ENCODE measurements at regions not wholly inside any gene's neighbourhood (a gene's known extent, or its start where the extent isn't known, plus 50 kb on each side); places are given as distances from the start of the nearest gene placed in this dataset.

DNA sequence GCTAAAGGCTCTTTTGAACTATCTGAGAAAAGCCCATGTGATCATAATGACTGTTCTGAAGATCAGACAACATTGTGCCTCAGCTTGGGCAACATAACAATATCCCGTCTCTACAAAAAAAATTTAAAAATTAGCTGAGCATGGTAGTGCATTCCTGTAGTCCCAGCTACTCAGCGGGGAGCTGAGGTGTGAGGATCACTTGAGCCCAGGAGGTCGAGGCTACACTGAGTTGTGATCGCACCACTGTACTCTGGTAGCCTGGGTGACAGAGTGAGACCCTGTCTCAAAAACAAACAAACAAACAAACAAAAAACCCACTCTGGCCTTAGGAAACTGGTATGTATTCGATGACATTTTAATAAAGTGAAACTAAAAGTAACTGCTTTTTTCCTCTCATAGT, 1526.8 kb upstream of the TENM4 start:
- H3K9me3 ChIP-seq (ENCODE audit: control insufficient read depth in 1 of 2, insufficient read depth in 1 of 2, low read length in 2 of 2), result peaks cover 0 to 6% of the 10 kb centered on the region in 2 experiments
- Mint-ChIP-seq H3K9me3 (peaks cover 10% of the 10 kb centered on the region), H3K27ac (no peak overlapping the region), H3K4me3 (no peak overlapping the region), H3K4me1 (ENCODE audit: low read depth) (no peaks in the 10 kb centered on the region), H3K36me3 (ENCODE audit: low read depth) (no peaks in the 10 kb centered on the region), H3K27me3 (no peaks in the 10 kb centered on the region)
- no peak overlapping the region for H3K27ac ChIP-seq (ENCODE audit: low read depth in 1 of 2, low read length in 2 of 2)
- no peaks in the 10 kb centered on the region for H3K27me3 ChIP-seq (ENCODE audit: control insufficient read depth in 1 of 2, insufficient read depth in 2 of 2, low read length in 2 of 2)
- no peak for ATAC-seq (ENCODE audit: poor library complexity)
- H3K36me3 ChIP-seq (ENCODE audit: insufficient read depth, low read length), result no peaks in the 10 kb centered on the region
- H3K4me1 ChIP-seq (ENCODE audit: insufficient read depth, low read length), result no peaks in the 10 kb centered on the region
- DNase-seq, result no peak
- ChIA-PET POLR2A (no interaction called here), CTCF (no interaction called here)
- H3K4me3 ChIP-seq (ENCODE audit: low read length), result no peak overlapping the region
- TF ChIP-seq, protein P1, sequence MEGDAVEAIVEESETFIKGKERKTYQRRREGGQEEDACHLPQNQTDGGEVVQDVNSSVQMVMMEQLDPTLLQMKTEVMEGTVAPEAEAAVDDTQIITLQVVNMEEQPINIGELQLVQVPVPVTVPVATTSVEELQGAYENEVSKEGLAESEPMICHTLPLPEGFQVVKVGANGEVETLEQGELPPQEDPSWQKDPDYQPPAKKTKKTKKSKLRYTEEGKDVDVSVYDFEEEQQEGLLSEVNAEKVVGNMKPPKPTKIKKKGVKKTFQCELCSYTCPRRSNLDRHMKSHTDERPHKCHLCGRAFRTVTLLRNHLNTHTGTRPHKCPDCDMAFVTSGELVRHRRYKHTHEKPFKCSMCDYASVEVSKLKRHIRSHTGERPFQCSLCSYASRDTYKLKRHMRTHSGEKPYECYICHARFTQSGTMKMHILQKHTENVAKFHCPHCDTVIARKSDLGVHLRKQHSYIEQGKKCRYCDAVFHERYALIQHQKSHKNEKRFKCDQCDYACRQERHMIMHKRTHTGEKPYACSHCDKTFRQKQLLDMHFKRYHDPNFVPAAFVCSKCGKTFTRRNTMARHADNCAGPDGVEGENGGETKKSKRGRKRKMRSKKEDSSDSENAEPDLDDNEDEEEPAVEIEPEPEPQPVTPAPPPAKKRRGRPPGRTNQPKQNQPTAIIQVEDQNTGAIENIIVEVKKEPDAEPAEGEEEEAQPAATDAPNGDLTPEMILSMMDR (IDR thresholded peaks at IDR 0.05), result no peak
- intact Hi-C loops (cut with DNase I, micrococcal nuclease), result no loop called here

DNA sequence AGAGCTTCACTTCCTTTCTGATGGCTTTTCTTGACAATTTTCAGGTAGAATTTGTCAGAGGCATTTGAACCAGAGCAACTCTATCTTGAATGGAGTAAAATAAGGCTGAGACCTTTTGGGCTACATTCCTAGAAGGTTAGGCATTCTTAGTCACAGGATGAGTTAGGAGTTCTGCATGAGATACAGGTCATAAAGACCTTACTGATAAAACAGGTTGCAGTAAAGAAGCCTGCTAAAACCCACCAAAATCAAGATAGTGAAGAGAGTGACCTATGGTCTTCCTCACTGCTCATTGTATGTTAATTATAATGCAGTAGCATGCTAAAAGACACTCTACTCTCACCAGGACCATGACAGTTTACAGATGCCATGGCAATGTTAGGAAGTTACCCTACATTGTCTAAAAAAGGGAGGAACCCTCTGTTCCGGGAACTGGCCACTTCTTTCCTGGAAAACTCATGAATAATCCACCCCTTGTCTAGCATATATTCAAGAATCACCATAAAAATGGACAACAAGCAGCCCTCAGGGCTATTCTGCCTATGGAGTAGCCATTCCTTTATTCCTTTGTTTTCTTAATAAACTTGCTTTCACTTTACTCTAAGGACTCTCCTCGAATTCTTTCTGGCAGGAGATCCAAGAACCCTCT, 1519.7 kb upstream of the TENM4 start:
- Histone ChIP-seq H3K27ac (ENCODE audit: low read depth in 1 of 2, low read length in 2 of 2) (no peak overlapping the region), H3K36me3 (ENCODE audit: insufficient read depth, low read length) (no peaks in the 10 kb centered on the region), H3K27me3 (ENCODE audit: control insufficient read depth in 1 of 2, insufficient read depth in 2 of 2, low read length in 2 of 2) (no peaks in the 10 kb centered on the region), H3K4me3 (ENCODE audit: low read length) (no peak overlapping the region), H3K9me3 (ENCODE audit: control insufficient read depth in 1 of 2, insufficient read depth in 1 of 2, low read length in 2 of 2) (peaks cover 4 to 11% of the 10 kb centered on the region in 2 experiments), H3K4me1 (ENCODE audit: insufficient read depth, low read length) (no peaks in the 10 kb centered on the region)
- Mint-ChIP-seq H3K4me3 (no peak overlapping the region), H3K27me3 (no peaks in the 10 kb centered on the region), H3K4me1 (ENCODE audit: low read depth) (no peaks in the 10 kb centered on the region), H3K27ac (no peak overlapping the region), H3K9me3 (peaks cover 13% of the 10 kb centered on the region), H3K36me3 (ENCODE audit: low read depth) (no peaks in the 10 kb centered on the region)
- ChIA-PET POLR2A (no interaction called here), CTCF (no interaction called here)
- ATAC-seq (ENCODE audit: poor library complexity) (no peak), DNase-seq (no peak)
- TF ChIP-seq, protein P1 (IDR thresholded peaks at IDR 0.05), result no peak
- intact Hi-C loops (cut with DNase I, micrococcal nuclease), result no loop called here

DNA sequence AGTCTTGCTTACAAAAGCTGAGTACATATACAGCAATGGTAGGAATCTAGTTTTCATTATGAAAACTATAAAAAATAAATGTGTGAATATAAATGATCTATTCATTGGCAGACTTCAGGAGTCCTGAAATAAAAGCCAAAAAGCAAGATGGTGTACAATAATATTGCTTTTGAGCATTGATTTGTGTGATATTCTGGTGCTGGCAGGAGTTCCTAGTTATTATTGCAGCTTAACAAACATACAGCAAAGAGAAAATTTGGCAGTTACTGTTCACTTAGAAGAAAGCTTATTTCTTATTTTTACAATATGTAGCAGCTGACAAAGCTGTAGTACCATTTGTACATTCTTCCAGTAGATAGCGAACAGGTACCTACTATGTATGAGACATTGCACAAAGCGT, 1518.9 kb upstream of the TENM4 start:
- CTCF ChIA-PET, result no interaction called here
- TF ChIP-seq, protein P1 (IDR thresholded peaks at IDR 0.05), result no peak

More for the DNA sequence above, 1518.9 kb upstream of the TENM4 start:
- POLR2A ChIA-PET, result no interaction called here
- H3K4me3 Mint-ChIP-seq, result no peak overlapping the region
- no peaks in the 10 kb centered on the region for H3K36me3 Mint-ChIP-seq (ENCODE audit: low read depth)
- no peak overlapping the region for H3K27ac Mint-ChIP-seq
- DNase-seq, result no peak
- Histone ChIP-seq H3K27me3 (ENCODE audit: control insufficient read depth in 1 of 2, insufficient read depth in 2 of 2, low read length in 2 of 2) (no peaks in the 10 kb centered on the region), H3K9me3 (ENCODE audit: control insufficient read depth in 1 of 2, insufficient read depth in 1 of 2, low read length in 2 of 2) (peaks cover 4 to 11% of the 10 kb centered on the region in 2 experiments), H3K4me3 (ENCODE audit: low read length) (no peak overlapping the region), H3K4me1 (ENCODE audit: insufficient read depth, low read length) (no peaks in the 10 kb centered on the region), H3K36me3 (ENCODE audit: insufficient read depth, low read length) (no peaks in the 10 kb centered on the region), H3K27ac (ENCODE audit: low read depth in 1 of 2, low read length in 2 of 2) (no peak overlapping the region)
- intact Hi-C loops (cut with DNase I, micrococcal nuclease), result no loop called here
- H3K9me3 Mint-ChIP-seq, result peaks cover 13% of the 10 kb centered on the region
- ATAC-seq (ENCODE audit: poor library complexity), result no peak
- H3K4me1 Mint-ChIP-seq (ENCODE audit: low read depth), result no peaks in the 10 kb centered on the region
- H3K27me3 Mint-ChIP-seq, result no peaks in the 10 kb centered on the region

Measured in CD4-positive, alpha-beta T cell (primary cell).